ENCODE measurements at regions not wholly inside any gene's neighbourhood (a gene's known extent, or its start where the extent isn't known, plus 50 kb on each side); places are given as distances from the start of the nearest gene placed in this dataset.

DNA sequence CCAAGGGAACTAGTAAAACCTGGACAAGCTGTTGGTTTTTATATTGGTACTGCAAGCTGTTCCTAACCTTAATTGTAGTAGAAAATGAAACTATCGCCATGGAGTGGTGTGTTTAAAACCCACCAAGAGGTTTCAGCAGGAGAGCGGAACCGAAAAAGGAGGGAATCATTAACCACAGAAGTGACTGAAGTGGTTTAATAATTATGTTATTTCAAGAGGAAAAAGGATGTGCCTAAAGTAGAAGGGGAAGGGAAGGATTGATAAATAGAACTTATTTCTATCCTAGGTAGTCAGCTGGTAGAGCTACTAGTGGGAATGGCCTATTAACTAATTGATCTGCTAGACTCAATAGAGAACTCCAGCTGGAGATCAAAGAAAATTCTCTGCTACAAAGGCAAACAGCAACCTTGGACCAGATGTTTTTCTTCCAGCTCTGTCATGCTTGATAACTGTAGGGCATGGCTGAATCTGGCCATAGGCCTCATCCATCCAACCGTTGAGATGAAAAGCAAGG lies 91.8 kb downstream of the BAMBI start:
- TF ChIP-seq, protein P1, sequence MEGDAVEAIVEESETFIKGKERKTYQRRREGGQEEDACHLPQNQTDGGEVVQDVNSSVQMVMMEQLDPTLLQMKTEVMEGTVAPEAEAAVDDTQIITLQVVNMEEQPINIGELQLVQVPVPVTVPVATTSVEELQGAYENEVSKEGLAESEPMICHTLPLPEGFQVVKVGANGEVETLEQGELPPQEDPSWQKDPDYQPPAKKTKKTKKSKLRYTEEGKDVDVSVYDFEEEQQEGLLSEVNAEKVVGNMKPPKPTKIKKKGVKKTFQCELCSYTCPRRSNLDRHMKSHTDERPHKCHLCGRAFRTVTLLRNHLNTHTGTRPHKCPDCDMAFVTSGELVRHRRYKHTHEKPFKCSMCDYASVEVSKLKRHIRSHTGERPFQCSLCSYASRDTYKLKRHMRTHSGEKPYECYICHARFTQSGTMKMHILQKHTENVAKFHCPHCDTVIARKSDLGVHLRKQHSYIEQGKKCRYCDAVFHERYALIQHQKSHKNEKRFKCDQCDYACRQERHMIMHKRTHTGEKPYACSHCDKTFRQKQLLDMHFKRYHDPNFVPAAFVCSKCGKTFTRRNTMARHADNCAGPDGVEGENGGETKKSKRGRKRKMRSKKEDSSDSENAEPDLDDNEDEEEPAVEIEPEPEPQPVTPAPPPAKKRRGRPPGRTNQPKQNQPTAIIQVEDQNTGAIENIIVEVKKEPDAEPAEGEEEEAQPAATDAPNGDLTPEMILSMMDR (IDR thresholded peaks at IDR 0.05), result no peak
- TF ChIP-seq POLR2AphosphoS5 (IDR thresholded peaks at IDR 0.05), result no peak

Measured in stomach (tissue), 4 donors.